ENCODE measurements at regions not wholly inside any gene's neighbourhood (a gene's known extent, or its start where the extent isn't known, plus 50 kb on each side); places are given as distances from the start of the nearest gene placed in this dataset.
A peak's percentile ranks its signal among the peaks of the same experiment; 100 is the strongest.
"Not testable (repeated sequence)": the region's sequence is repeated elsewhere in the genome, so short reads cannot be mapped to it uniquely, and the experiment has no call there.

DNA sequence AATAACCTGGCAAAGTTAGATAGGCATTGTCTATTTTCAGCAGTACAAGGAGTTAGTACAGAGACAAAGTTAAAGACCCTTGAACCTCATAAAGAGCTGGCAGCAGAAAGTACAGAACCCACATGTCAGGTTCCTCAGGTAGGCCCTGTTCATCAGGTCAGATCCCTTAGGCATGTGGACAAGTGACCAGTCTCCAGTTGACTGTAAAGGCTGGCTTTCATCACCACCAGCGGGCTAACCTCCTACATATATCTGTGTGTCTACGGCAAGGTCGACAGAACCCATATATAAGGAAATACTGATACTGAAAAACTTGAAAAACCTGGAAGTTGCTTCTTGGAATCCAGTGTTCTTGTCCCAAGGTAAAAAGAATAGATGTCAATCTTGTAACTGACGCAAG, 223.1 kb upstream of the SGK1 start:
- no peak overlapping the region for H3K27ac ChIP-seq (ENCODE audit: insufficient read depth, low read length, poor library complexity, severe bottlenecking)
- DNase-seq (no peak), ATAC-seq (ENCODE audit: low read depth in 2 of 2) (no peak)
- H3K4me3 Mint-ChIP-seq = no peak overlapping the region
- peaks cover 0 to 23% (median 12%) of the 10 kb centered on the region in 4 donors for H3K4me1 Mint-ChIP-seq
- no peaks in the 10 kb centered on the region for H3K9me3 ChIP-seq (ENCODE audit: control insufficient read depth in 2 of 2, low read length in 2 of 2)
- H3K9me3 Mint-ChIP-seq = peaks cover 0 to 1% (median 0%) of the 10 kb centered on the region in 7 donors
- peaks cover 7% of the 10 kb centered on the region for H3K27me3 Mint-ChIP-seq
- no peak overlapping the region for H3K27ac Mint-ChIP-seq
- H3K27me3 ChIP-seq (ENCODE audit: control insufficient read depth, insufficient read depth, low read length) = no peaks in the 10 kb centered on the region
- H3K36me3 ChIP-seq (ENCODE audit: control insufficient read depth, insufficient read depth, low read length) = no peaks in the 10 kb centered on the region
- no peaks in the 10 kb centered on the region for H3K36me3 Mint-ChIP-seq
- peaks cover 3% of the 10 kb centered on the region for H3K4me1 ChIP-seq (ENCODE audit: control insufficient read depth, insufficient read depth, low read length, poor library complexity, severe bottlenecking)
- no peak overlapping the region for H3K4me3 ChIP-seq (ENCODE audit: low read depth, low read length)

GRCh38 chr6:134539865-134540323, 222.0 kb upstream of the SGK1 start:
- no peak overlapping the region for H3K4me3 Mint-ChIP-seq
- no peaks in the 10 kb centered on the region for H3K27me3 ChIP-seq (ENCODE audit: control insufficient read depth, insufficient read depth, low read length)
- DNase-seq (no peak), ATAC-seq (ENCODE audit: low read depth in 2 of 2) (no peak)
- H3K36me3 Mint-ChIP-seq = no peaks in the 10 kb centered on the region
- peaks cover 0 to 1% (median 0%) of the 10 kb centered on the region in 7 donors for H3K9me3 Mint-ChIP-seq
- no peaks in the 10 kb centered on the region for H3K9me3 ChIP-seq (ENCODE audit: control insufficient read depth in 2 of 2, low read length in 2 of 2)
- H3K4me1 Mint-ChIP-seq = peaks cover 0 to 25% (median 15%) of the 10 kb centered on the region in 4 donors
- no peak overlapping the region for H3K27ac Mint-ChIP-seq
- peaks cover 7% of the 10 kb centered on the region for H3K27me3 Mint-ChIP-seq
- no peak overlapping the region for H3K27ac ChIP-seq (ENCODE audit: insufficient read depth, low read length, poor library complexity, severe bottlenecking)
- H3K4me1 ChIP-seq (ENCODE audit: control insufficient read depth, insufficient read depth, low read length, poor library complexity, severe bottlenecking) = peaks cover 3% of the 10 kb centered on the region
- no peaks in the 10 kb centered on the region for H3K36me3 ChIP-seq (ENCODE audit: control insufficient read depth, insufficient read depth, low read length)
- H3K4me3 ChIP-seq (ENCODE audit: low read depth, low read length) = no peak overlapping the region

DNA sequence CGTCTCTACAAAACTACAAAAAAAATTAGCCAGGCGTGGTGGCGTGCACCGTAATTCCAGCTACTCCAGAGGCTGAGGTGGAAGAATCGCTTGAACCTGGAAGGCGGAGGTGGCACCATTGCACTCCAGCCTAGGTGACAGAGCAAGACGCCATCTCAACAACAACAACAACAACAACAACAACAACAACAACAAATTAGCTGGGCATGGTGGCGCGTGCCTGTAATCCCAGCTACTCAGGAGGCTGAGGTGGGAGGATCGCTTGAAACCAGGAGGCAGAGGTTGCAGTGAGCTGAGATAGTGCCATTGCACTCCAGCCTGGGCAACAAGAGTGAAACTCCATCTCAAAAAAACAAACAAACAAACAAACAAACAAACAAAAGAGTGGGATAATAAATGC, 219.9 kb upstream of the SGK1 start:
- ATAC-seq (ENCODE audit: low read depth in 2 of 2); H3K36me3 Mint-ChIP-seq; H3K27ac Mint-ChIP-seq: not testable (repeated sequence)

GRCh38 chr6:134537146-134537555, 219.2 kb upstream of the SGK1 start:
- DNase-seq (no peak), ATAC-seq (ENCODE audit: low read depth in 2 of 2) (no peak)
- H3K4me1 Mint-ChIP-seq = peaks cover 0 to 23% (median 6%) of the 10 kb centered on the region in 4 donors
- no peaks in the 10 kb centered on the region for H3K36me3 Mint-ChIP-seq
- H3K4me3 Mint-ChIP-seq = no peak overlapping the region
- peaks cover 0 to 3% (median 0%) of the 10 kb centered on the region in 7 donors for H3K9me3 Mint-ChIP-seq
- Histone ChIP-seq H3K27ac (ENCODE audit: insufficient read depth, low read length, poor library complexity, severe bottlenecking) (no peak overlapping the region), H3K9me3 (ENCODE audit: control insufficient read depth in 2 of 2, low read length in 2 of 2) (no peaks in the 10 kb centered on the region), H3K27me3 (ENCODE audit: control insufficient read depth, insufficient read depth, low read length) (no peaks in the 10 kb centered on the region), H3K36me3 (ENCODE audit: control insufficient read depth, insufficient read depth, low read length) (no peaks in the 10 kb centered on the region), H3K4me1 (ENCODE audit: control insufficient read depth, insufficient read depth, low read length, poor library complexity, severe bottlenecking) (peaks cover 3% of the 10 kb centered on the region), H3K4me3 (ENCODE audit: low read depth, low read length) (no peak overlapping the region)
- no peak overlapping the region for H3K27ac Mint-ChIP-seq
- peaks cover 4% of the 10 kb centered on the region for H3K27me3 Mint-ChIP-seq

More for the DNA sequence above, 219.9 kb upstream of the SGK1 start:
- not testable (repeated sequence) for H3K27me3 ChIP-seq (ENCODE audit: control insufficient read depth, insufficient read depth, low read length); H3K27me3 Mint-ChIP-seq; DNase-seq; H3K36me3 ChIP-seq (ENCODE audit: control insufficient read depth, insufficient read depth, low read length); H3K27ac ChIP-seq (ENCODE audit: insufficient read depth, low read length, poor library complexity, severe bottlenecking); H3K4me1 ChIP-seq (ENCODE audit: control insufficient read depth, insufficient read depth, low read length, poor library complexity, severe bottlenecking); H3K9me3 Mint-ChIP-seq; H3K4me3 Mint-ChIP-seq; H3K9me3 ChIP-seq (ENCODE audit: control insufficient read depth in 2 of 2, low read length in 2 of 2); H3K4me3 ChIP-seq (ENCODE audit: low read depth, low read length)
- peaks cover 0 to 26% (median 8%) of the 10 kb centered on the region in 4 donors for H3K4me1 Mint-ChIP-seq

- DNase-seq (no peak), ATAC-seq (ENCODE audit: low read depth in 2 of 2) (no peak)
- H3K27ac Mint-ChIP-seq = no peak overlapping the region
- Histone ChIP-seq H3K27me3 (ENCODE audit: control insufficient read depth, insufficient read depth, low read length) (no peaks in the 10 kb centered on the region), H3K4me1 (ENCODE audit: control insufficient read depth, insufficient read depth, low read length, poor library complexity, severe bottlenecking) (peaks cover 3% of the 10 kb centered on the region), H3K4me3 (ENCODE audit: low read depth, low read length) (no peak overlapping the region), H3K36me3 (ENCODE audit: control insufficient read depth, insufficient read depth, low read length) (no peaks in the 10 kb centered on the region), H3K27ac (ENCODE audit: insufficient read depth, low read length, poor library complexity, severe bottlenecking) (no peak overlapping the region), H3K9me3 (ENCODE audit: control insufficient read depth in 2 of 2, low read length in 2 of 2) (no peaks in the 10 kb centered on the region)
- H3K36me3 Mint-ChIP-seq = no peaks in the 10 kb centered on the region
- peaks cover 4% of the 10 kb centered on the region for H3K27me3 Mint-ChIP-seq
- H3K4me1 Mint-ChIP-seq = peaks cover 0 to 21% (median 7%) of the 10 kb centered on the region in 4 donors
- no peak overlapping the region for H3K4me3 Mint-ChIP-seq
- peaks cover 0 to 3% (median 0%) of the 10 kb centered on the region in 7 donors for H3K9me3 Mint-ChIP-seq
Measured at GRCh38 chr6:134535831-134536230, 217.9 kb upstream of the SGK1 start.

- Mint-ChIP-seq H3K9me3 (peaks cover 0 to 3% (median 0%) of the 10 kb centered on the region in 7 donors), H3K27ac (peak overlapping the region in 2 of 3 donors; percentile 25 to 72), H3K4me1 (peaks cover 0 to 16% (median 6%) of the 10 kb centered on the region in 4 donors), H3K27me3 (no peaks in the 10 kb centered on the region), H3K4me3 (no peak overlapping the region), H3K36me3 (no peaks in the 10 kb centered on the region)
- ATAC-seq (ENCODE audit: low read depth in 2 of 2) = peak; percentile 63 to 65
- Histone ChIP-seq H3K36me3 (ENCODE audit: control insufficient read depth, insufficient read depth, low read length) (no peaks in the 10 kb centered on the region), H3K27me3 (ENCODE audit: control insufficient read depth, insufficient read depth, low read length) (no peaks in the 10 kb centered on the region), H3K9me3 (ENCODE audit: control insufficient read depth in 2 of 2, low read length in 2 of 2) (no peaks in the 10 kb centered on the region), H3K4me1 (ENCODE audit: control insufficient read depth, insufficient read depth, low read length, poor library complexity, severe bottlenecking) (no peaks in the 10 kb centered on the region), H3K27ac (ENCODE audit: insufficient read depth, low read length, poor library complexity, severe bottlenecking) (no peak overlapping the region), H3K4me3 (ENCODE audit: low read depth, low read length) (no peak overlapping the region)
- DNase-seq = peak in 1 of 3 donors; percentile 7
Measured at GRCh38 chr6:134534708-134535149, 216.8 kb upstream of the SGK1 start.

DNA sequence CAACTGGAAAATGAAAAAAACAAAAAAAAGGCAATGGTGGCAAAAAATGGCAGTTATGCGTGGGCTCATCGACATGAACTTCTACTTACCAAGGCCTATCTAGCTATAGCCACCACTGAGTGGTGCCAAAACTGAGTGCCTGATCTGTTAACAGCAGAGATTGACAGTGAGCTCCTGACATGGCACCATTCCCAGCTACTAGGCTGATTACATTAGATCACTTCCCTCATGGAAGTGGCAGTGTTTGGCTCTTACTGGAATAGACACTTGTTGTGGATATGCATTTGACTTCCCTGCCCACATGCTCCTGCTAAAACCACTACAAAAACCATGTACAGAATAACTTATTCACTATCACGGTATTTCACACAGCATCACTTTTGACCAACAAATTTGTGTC, 216.1 kb upstream of the SGK1 start:
- no peak overlapping the region for H3K27ac ChIP-seq (ENCODE audit: insufficient read depth, low read length, poor library complexity, severe bottlenecking)
- no peaks in the 10 kb centered on the region for H3K27me3 ChIP-seq (ENCODE audit: control insufficient read depth, insufficient read depth, low read length)
- Mint-ChIP-seq H3K4me1 (peaks cover 0 to 18% (median 5%) of the 10 kb centered on the region in 4 donors), H3K4me3 (no peak overlapping the region), H3K27me3 (no peaks in the 10 kb centered on the region), H3K9me3 (peaks cover 0 to 3% (median 0%) of the 10 kb centered on the region in 7 donors), H3K36me3 (no peaks in the 10 kb centered on the region), H3K27ac (no peak overlapping the region)
- ATAC-seq (ENCODE audit: low read depth in 2 of 2) (no peak), DNase-seq (no peak)
- no peaks in the 10 kb centered on the region for H3K9me3 ChIP-seq (ENCODE audit: control insufficient read depth in 2 of 2, low read length in 2 of 2)
- H3K4me3 ChIP-seq (ENCODE audit: low read depth, low read length) = no peak overlapping the region
- H3K4me1 ChIP-seq (ENCODE audit: control insufficient read depth, insufficient read depth, low read length, poor library complexity, severe bottlenecking) = no peaks in the 10 kb centered on the region
- H3K36me3 ChIP-seq (ENCODE audit: control insufficient read depth, insufficient read depth, low read length) = no peaks in the 10 kb centered on the region

Measured in CD4-positive, CD25-positive, alpha-beta regulatory T cell (primary cell).